MCF 10A (cell line): ENCODE measurements at regions not wholly inside any gene's neighbourhood (a gene's known extent, or its start where the extent isn't known, plus 50 kb on each side); places are given as distances from the start of the nearest gene placed in this dataset.

Source experiments
- BruUV-seq: library from RNA; stranded (reverse); fragments of 400-500 nt; replicated peaks from 2 replicates; lab custom pipeline; 2021; lab: Mats Ljungman, UMichigan
- CTCF ChIA-PET: fragments of 300-600 bp; sonication (Branson Sonifier 250); formaldehyde crosslinking; extraction: SDS; loops from one replicate; lab custom pipeline; 2021; ENCODE audit warnings: antibody characterized with exemption, inconsistent platforms; lab: Yijun Ruan, JAX
- POLR2A ChIA-PET: fragments of 300-600, 350-650 bp; sonication (Branson Sonifier 250); formaldehyde crosslinking; extraction: SDS; loops from one replicate; lab custom pipeline; 2020; ENCODE audit warnings: antibody characterized with exemption, inconsistent platforms; lab: Yijun Ruan, JAX
- DNase-seq: peaks from one replicate; pipeline ENCODE4 v3.0.0-alpha.2; 2018; ENCODE audit not compliant: unreplicated experiment
- H3K27ac Mint-ChIP-seq: one replicate; pipeline ENCODE4 v1.8.0; 2022; ENCODE audit warnings: mild to moderate bottlenecking, low read depth, mixed read lengths; ENCODE audit not compliant: unreplicated experiment
- H3K27me3 Mint-ChIP-seq: one replicate; pipeline ENCODE4 v1.8.0; 2022; ENCODE audit warnings: mixed read lengths; ENCODE audit not compliant: insufficient read depth, unreplicated experiment
- H3K36me3 Mint-ChIP-seq: one replicate; pipeline ENCODE4 v1.8.0; 2022; ENCODE audit warnings: mild to moderate bottlenecking, moderate library complexity, mixed read lengths; ENCODE audit not compliant: insufficient read depth, unreplicated experiment
- H3K4me1 Mint-ChIP-seq: one replicate; pipeline ENCODE4 v1.8.0; 2022; ENCODE audit warnings: mixed read lengths; ENCODE audit not compliant: insufficient read depth, unreplicated experiment
- H3K4me3 Mint-ChIP-seq: one replicate; pipeline ENCODE4 v1.8.0; 2022; ENCODE audit warnings: mild to moderate bottlenecking, moderate library complexity, mixed read lengths; ENCODE audit not compliant: unreplicated experiment
- H3K9me3 Mint-ChIP-seq: one replicate; pipeline ENCODE4 v1.8.0; 2022; ENCODE audit warnings: mixed read lengths; ENCODE audit not compliant: unreplicated experiment
- intact Hi-C: fragments of 100-400 bp; cut with micrococcal nuclease; formaldehyde crosslinking; loops from 2 replicates; pipeline ENCODE4 v1.14.1; 2022
- TF ChIP-seq, protein P1 (sequence below): fragments of 200-600 bp; IDR thresholded peaks from one replicate; pipeline ENCODE4 v1.8.0; 2022; ENCODE audit warnings: antibody characterized with exemption, mild to moderate bottlenecking; ENCODE audit not compliant: unreplicated experiment

DNA sequence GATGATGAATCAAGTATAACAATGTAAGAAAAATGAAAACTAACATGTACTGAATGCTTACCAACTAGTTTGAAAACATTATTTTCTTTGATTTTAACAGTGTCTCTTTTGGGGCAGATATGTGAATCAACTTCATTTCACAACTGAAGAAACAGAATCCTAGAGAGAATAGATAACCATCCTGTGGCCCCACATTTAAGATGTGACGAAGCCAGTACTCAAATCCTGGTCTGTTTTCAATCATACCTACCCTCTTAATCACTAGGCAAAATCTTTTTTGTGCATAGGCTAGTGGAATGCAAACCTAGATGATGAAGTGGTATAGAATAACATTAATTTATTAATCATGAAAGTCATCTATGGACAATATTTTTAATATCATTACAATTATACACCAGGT lies 371.6 kb upstream of the EPHA7 start:
- intact Hi-C loops, result no loop called here
- H3K9me3 Mint-ChIP-seq, result no peaks in the 10 kb centered on the region
- TF ChIP-seq, protein P1, sequence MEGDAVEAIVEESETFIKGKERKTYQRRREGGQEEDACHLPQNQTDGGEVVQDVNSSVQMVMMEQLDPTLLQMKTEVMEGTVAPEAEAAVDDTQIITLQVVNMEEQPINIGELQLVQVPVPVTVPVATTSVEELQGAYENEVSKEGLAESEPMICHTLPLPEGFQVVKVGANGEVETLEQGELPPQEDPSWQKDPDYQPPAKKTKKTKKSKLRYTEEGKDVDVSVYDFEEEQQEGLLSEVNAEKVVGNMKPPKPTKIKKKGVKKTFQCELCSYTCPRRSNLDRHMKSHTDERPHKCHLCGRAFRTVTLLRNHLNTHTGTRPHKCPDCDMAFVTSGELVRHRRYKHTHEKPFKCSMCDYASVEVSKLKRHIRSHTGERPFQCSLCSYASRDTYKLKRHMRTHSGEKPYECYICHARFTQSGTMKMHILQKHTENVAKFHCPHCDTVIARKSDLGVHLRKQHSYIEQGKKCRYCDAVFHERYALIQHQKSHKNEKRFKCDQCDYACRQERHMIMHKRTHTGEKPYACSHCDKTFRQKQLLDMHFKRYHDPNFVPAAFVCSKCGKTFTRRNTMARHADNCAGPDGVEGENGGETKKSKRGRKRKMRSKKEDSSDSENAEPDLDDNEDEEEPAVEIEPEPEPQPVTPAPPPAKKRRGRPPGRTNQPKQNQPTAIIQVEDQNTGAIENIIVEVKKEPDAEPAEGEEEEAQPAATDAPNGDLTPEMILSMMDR, result no peak
- no peak overlapping the region for H3K4me3 Mint-ChIP-seq
- H3K36me3 Mint-ChIP-seq, result no peaks in the 10 kb centered on the region
- DNase-seq, result no peak
- ChIA-PET CTCF (no interaction called here), POLR2A (no interaction called here)
- H3K4me1 Mint-ChIP-seq, result no peaks in the 10 kb centered on the region
- no peak overlapping the region for H3K27ac Mint-ChIP-seq
- peaks cover 18% of the 10 kb centered on the region for H3K27me3 Mint-ChIP-seq
- BruUV-seq, result no TSS peak

DNA sequence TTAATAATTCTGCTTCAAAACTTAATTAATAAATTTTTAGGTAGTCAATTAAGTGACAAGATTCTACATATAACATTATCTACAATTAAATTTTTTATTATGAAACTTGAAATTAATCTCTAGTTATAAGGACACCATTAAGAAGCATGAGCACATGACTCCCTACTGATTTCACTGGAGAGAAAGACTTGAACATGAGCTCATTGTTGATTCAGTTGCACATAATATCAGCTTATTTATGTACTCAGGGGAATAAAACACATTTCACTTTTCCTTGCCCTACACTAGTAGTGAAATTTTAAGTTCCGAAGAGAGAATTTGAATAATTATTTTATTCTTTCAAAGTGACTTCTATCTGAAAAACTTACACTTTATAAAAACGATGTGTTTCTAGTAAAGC lies 370.2 kb upstream of the EPHA7 start:
- no peak overlapping the region for H3K27ac Mint-ChIP-seq

DNA sequence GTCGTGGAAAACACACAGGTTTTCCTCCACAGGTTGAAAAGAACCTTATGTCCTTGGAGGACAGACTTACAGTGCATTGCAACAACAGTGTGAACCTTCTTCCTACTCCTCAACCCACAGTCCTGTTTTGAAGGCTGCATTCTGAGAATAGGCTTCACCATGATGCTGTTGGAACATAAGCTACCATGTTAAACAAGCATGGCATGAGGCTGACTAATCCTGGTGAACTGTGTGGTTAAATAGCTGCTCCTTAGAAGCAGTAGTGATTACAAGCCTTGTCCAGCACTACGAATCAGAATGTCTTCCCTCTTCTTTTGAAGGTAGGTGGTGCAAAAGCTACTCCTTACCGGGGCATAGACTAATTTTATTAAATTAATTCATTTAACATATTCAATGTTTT lies 368.5 kb upstream of the EPHA7 start:
- Mint-ChIP-seq H3K27me3 (peaks cover 43% of the 10 kb centered on the region), H3K36me3 (no peaks in the 10 kb centered on the region), H3K27ac (no peak overlapping the region), H3K4me1 (peaks cover 6% of the 10 kb centered on the region), H3K4me3 (no peak overlapping the region), H3K9me3 (no peaks in the 10 kb centered on the region)
- TF ChIP-seq, protein P1, result no peak
- POLR2A ChIA-PET, result interaction anchor here (0.7 kb wide), 1 partner anchor 90 kb away, joined by 3 read pairs; no protein-coding TSS in a partner anchor
- intact Hi-C loops, result no loop called here
- DNase-seq, result no peak
- CTCF ChIA-PET, result interaction anchor here (0.5 to 0.7 kb wide), 2 partner anchors 9 to 309 kb away, joined by 3 read pairs; no protein-coding TSS in a partner anchor
- no TSS peak for BruUV-seq

More for the DNA sequence above, 370.2 kb upstream of the EPHA7 start:
- CTCF ChIA-PET, result no interaction called here
- Mint-ChIP-seq H3K4me3 (no peak overlapping the region), H3K27me3 (peaks cover 26% of the 10 kb centered on the region), H3K9me3 (no peaks in the 10 kb centered on the region), H3K4me1 (peaks cover 6% of the 10 kb centered on the region), H3K36me3 (no peaks in the 10 kb centered on the region)
- BruUV-seq, result no TSS peak
- TF ChIP-seq, protein P1, result no peak
- intact Hi-C loops, result no loop called here
- DNase-seq, result no peak
- POLR2A ChIA-PET, result no interaction called here

DNA sequence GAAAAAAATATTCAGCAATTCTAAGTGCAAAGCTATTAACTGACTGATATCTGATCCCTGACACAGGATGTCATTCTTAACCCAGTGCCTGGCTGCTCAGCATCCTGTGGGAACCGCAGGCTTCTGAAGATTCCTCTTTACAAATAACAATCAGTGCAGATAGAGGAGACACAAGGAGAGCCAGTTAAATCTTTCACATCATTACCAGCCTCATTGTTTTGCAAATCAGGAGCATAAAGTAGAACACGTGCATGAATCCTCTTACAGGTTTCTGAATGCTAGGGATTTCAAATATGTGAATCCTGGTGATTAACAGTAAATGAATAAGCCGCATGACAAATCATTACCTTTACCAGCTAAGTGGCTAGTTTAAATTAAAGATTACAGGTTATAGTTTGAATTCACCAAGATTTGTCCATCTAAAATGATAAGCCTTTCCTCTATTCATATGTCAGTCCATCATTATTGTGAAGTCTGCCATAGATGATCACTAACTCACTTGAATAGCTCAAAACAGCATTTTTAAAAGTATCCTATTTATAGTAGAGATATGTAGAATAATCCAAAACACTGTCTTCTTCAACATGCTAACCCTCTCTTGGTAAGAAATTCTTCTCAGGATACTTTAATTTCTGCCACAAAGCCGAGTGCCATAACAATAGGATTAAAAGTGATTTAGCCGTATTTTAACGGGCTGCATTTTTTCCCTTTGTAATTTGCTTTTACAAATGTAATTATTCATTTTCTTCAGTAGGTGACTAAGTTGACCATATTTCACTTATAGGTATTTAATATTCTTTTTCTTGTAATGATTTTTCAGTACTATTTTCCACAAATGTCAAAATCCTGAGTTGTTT lies 367.3 kb upstream of the EPHA7 start:
- intact Hi-C loops, result no loop called here
- ChIA-PET CTCF (no interaction called here), POLR2A (no interaction called here)
- Mint-ChIP-seq H3K27me3 (peaks cover 54% of the 10 kb centered on the region), H3K9me3 (no peaks in the 10 kb centered on the region), H3K27ac (no peak overlapping the region), H3K4me1 (peaks cover 6% of the 10 kb centered on the region), H3K4me3 (no peak overlapping the region), H3K36me3 (no peaks in the 10 kb centered on the region)
- BruUV-seq, result no TSS peak
- no peak for DNase-seq
- TF ChIP-seq, protein P1, result no peak
